ENCODE measurements at regions not wholly inside any gene's neighbourhood (a gene's known extent, or its start where the extent isn't known, plus 50 kb on each side); places are given as distances from the start of the nearest gene placed in this dataset.
"Not testable (repeated sequence)": the region's sequence is repeated elsewhere in the genome, so short reads cannot be mapped to it uniquely, and the experiment has no call there.

DNA sequence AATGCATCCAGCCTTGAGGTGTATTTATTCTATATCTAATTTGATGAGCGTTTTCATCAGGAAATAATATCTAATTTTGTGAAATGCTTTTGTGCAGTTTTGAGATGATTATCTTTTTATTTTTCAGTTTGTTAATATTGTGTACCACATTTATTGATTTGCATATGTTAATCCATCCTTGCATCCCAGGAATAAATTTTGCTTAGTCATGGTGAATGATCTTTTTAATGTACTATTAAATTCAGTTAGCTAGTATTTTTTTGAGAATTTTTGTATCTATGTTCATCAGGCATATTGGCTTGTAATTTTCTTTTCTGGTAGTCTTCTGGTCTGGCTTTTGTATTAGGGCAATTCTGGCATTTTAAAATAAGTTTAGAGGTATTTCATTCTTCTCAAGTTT is 697.5 kb upstream of the ADGRL4 start (continued):
- no peak for TF ChIP-seq EGR1 (IDR thresholded peaks at IDR 0.05; ENCODE audit: borderline replicate concordance, low read depth, low read length)

DNA sequence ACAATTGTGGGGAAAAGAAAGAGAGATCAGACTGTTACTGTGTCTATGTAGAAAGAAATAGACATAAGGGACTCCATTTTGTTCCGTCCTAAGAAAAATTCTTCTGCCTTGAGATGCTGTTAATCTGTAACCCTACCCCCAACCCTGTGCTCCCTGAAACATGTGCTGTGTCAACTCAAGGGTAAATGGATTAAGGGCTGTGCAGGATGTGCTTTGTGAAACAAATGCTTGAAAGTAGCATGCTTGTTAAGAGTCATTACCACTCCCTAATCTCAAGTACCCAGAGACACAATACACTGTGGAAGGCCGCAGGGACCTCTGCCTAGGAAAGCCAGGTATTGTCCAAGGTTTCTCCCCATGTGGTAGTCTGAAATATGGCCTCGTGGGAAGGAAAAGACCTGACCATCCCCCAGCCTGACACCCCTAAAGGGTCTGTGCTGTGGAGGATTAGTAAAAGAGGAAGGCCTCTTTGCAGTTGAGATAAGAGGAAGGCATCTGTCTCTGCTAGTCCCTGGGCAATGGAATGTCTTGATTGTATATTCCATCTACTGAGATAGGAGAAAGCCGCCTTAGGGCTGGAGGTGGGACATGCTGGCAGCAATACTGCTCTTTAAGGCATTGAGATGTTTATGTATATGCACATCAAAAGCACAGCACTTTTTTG is 695.9 kb upstream of the ADGRL4 start:
- whole genome bisulfite sequencing, 2 experiments (ENCODE audit: extremely low coverage in 1 of 2, insufficient coverage in 1 of 2, insufficient read length in 1 of 2, insufficient replicate concordance in 2 of 2, low coverage in 1 of 2, low lambda C conversion rate in 2 of 2, missing lambda C conversion rate in 1 of 2), result 29% methylated on average over 3 of the region's 4 CpGs; no CpG with 5 or more reads in 1 of the 2 experiments
- H2BK5ac ChIP-seq (ENCODE audit: low read depth, low read length); H3K18ac ChIP-seq (ENCODE audit: extremely low read depth, low read length); H3K36me3 ChIP-seq (ENCODE audit: control insufficient read depth in 2 of 4, insufficient read depth in 4 of 4, low read length in 3 of 4); H3K79me1 ChIP-seq (ENCODE audit: low read depth, low read length); H3K4me1 ChIP-seq (replicated peaks in 1 of 4; ENCODE audit: control insufficient read depth in 3 of 4, insufficient read depth in 4 of 4, low read length in 3 of 4); H3K23ac ChIP-seq (ENCODE audit: insufficient read length); H4K91ac ChIP-seq (replicated peaks; ENCODE audit: insufficient read length, low read length); H3K23me2 ChIP-seq (ENCODE audit: low read depth, low read length); H2BK15ac ChIP-seq (ENCODE audit: low read length); H2BK20ac ChIP-seq (ENCODE audit: low read length); FAIRE-seq; H4K8ac ChIP-seq (ENCODE audit: extremely low read depth, insufficient read depth, low read length); POLR2A ChIA-PET (ENCODE audit: partially characterized antibody); H3K27ac ChIP-seq (ENCODE audit: low read depth, low read length); H3K9ac ChIP-seq (replicated peaks in 1 of 4; ENCODE audit: extremely low read depth in 1 of 4, low read depth in 3 of 4, low read length in 3 of 4); H2BK120ac ChIP-seq (replicated peaks; ENCODE audit: low read depth, low read length); DNase-seq (ENCODE audit: low read depth in 1 of 2, low spot score in 2 of 2); H3K4me3 ChIP-seq (ENCODE audit: extremely low read depth in 1 of 4, insufficient read depth in 2 of 4, low read depth in 3 of 4, low read length in 4 of 4); H4K20me1 ChIP-seq (replicated peaks in 1 of 2; ENCODE audit: control insufficient read depth in 1 of 2, insufficient read depth in 2 of 2, low read length in 2 of 2); H3K14ac ChIP-seq (ENCODE audit: insufficient read length); H3K9me3 ChIP-seq (ENCODE audit: insufficient read depth in 2 of 2, low read depth in 1 of 2, low read length in 1 of 2); CTCF ChIA-PET (ENCODE audit: partially characterized antibody); H3K56ac ChIP-seq (replicated peaks; ENCODE audit: insufficient read length, low read depth, low read length); H3K4ac ChIP-seq (replicated peaks; ENCODE audit: insufficient read length, low read depth, low read length); H3K79me2 ChIP-seq (ENCODE audit: control insufficient read depth in 1 of 2, insufficient read depth in 2 of 2, low read length in 2 of 2); H4K5ac ChIP-seq (ENCODE audit: insufficient read length, low read depth, low read length); H3K27me3 ChIP-seq (replicated peaks in 1 of 4; ENCODE audit: control insufficient read depth in 3 of 4, extremely low read depth in 1 of 4, insufficient read depth in 3 of 4, low read length in 3 of 4); H2AFZ ChIP-seq (ENCODE audit: low read length); H2AK5ac ChIP-seq (ENCODE audit: low read depth, low read length); H3K4me2 ChIP-seq (ENCODE audit: insufficient read depth in 1 of 2, low read depth in 2 of 2, low read length in 2 of 2); H2BK12ac ChIP-seq (ENCODE audit: low read depth, low read length): not testable (repeated sequence)

Measured in H1 (cell line).